ENCODE measurements at regions not wholly inside any gene's neighbourhood (a gene's known extent, or its start where the extent isn't known, plus 50 kb on each side); places are given as distances from the start of the nearest gene placed in this dataset.

- H3K27ac Mint-ChIP-seq, result no peak overlapping the region
- H3K4me3 Mint-ChIP-seq, result no peak overlapping the region
- no peaks in the 10 kb centered on the region for H3K36me3 Mint-ChIP-seq
- ATAC-seq, result no peak
- H3K27me3 Mint-ChIP-seq, result peaks cover 7 to 35% of the 10 kb centered on the region in 2 donors
- DNase-seq (ENCODE audit: low spot score), result no peak
- H3K4me1 Mint-ChIP-seq (ENCODE audit: low read depth in 2 of 2), result no peaks in the 10 kb centered on the region
- H3K9me3 Mint-ChIP-seq, result peaks cover 5% of the 10 kb centered on the region
Observed at GRCh38 chr1:208943291-208943690, 640.2 kb upstream of the CAMK1G start.

- no peak overlapping the region for H3K27ac Mint-ChIP-seq
- peaks cover 9 to 37% of the 10 kb centered on the region in 2 donors for H3K27me3 Mint-ChIP-seq
- H3K4me1 Mint-ChIP-seq (ENCODE audit: low read depth in 2 of 2), result no peaks in the 10 kb centered on the region
Observed at GRCh38 chr1:208944981-208945451, 638.5 kb upstream of the CAMK1G start.

DNA sequence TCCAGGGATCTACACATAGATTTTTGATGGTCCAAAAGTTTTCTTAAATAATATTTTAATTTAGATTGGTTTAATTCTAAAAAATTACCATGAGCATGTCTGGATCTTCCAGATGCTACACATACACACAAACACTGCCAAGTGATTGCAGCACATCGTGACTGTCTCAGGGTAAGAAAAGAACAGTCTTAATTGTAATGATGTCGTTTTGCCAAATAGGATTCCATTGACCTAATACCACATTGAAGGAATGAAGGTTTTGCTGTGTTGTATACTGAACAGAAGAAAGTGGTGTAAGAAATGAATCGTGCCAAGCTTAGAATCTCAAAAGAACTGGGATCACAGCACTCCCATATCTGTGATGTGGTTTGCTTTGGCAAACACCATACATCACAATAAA is 633.3 kb upstream of the CAMK1G start:
- no peaks in the 10 kb centered on the region for H3K4me1 Mint-ChIP-seq (ENCODE audit: low read depth in 2 of 2)
- peaks cover 9 to 30% of the 10 kb centered on the region in 2 donors for H3K27me3 Mint-ChIP-seq
- DNase-seq (ENCODE audit: low spot score) (no peak), ATAC-seq (no peak)
- peaks cover 6% of the 10 kb centered on the region for H3K9me3 Mint-ChIP-seq
- H3K36me3 Mint-ChIP-seq, result no peaks in the 10 kb centered on the region
- H3K4me3 Mint-ChIP-seq, result no peak overlapping the region
- H3K27ac Mint-ChIP-seq, result no peak overlapping the region

More at GRCh38 chr1:208944981-208945451, 638.5 kb upstream of the CAMK1G start:
- Mint-ChIP-seq H3K4me3 (no peak overlapping the region), H3K36me3 (no peaks in the 10 kb centered on the region), H3K9me3 (peaks cover 6% of the 10 kb centered on the region)
- ATAC-seq, result no peak
- no peak for DNase-seq (ENCODE audit: low spot score)

GRCh38 chr1:208951026-208951525 is 632.4 kb upstream of the CAMK1G start:
- Mint-ChIP-seq H3K27ac (no peak overlapping the region), H3K9me3 (peaks cover 7% of the 10 kb centered on the region)

DNA sequence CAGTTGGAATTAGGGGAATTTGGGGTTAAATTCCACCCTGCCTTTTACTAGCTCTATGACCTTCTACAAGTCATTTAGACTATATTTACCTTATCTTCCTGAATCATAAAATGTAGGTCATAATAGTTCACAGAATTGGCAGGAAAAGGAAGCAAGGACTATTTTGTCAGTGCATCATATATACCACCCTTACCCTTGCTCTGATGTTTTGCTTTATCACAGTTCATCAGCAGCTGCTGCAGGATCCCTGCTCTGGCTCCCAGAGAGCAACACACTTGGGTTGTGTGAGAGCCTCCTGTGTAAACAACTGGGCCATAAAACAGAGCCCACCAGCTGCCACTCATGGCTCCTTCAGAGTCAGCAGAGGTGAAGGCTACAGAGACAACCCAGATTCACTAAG is 631.6 kb upstream of the CAMK1G start:
- H3K27ac Mint-ChIP-seq, result no peak overlapping the region
- no peak overlapping the region for H3K4me3 Mint-ChIP-seq
- no peaks in the 10 kb centered on the region for H3K36me3 Mint-ChIP-seq
- peaks cover 8 to 21% of the 10 kb centered on the region in 2 donors for H3K27me3 Mint-ChIP-seq
- ATAC-seq (no peak), DNase-seq (ENCODE audit: low spot score) (no peak)
- peaks cover 13% of the 10 kb centered on the region for H3K9me3 Mint-ChIP-seq
- no peaks in the 10 kb centered on the region for H3K4me1 Mint-ChIP-seq (ENCODE audit: low read depth in 2 of 2)

More at GRCh38 chr1:208951026-208951525, 632.4 kb upstream of the CAMK1G start:
- DNase-seq (ENCODE audit: low spot score) (no peak), ATAC-seq (no peak)
- Mint-ChIP-seq H3K4me1 (ENCODE audit: low read depth in 2 of 2) (no peaks in the 10 kb centered on the region), H3K4me3 (no peak overlapping the region), H3K27me3 (peaks cover 9 to 23% of the 10 kb centered on the region in 2 donors), H3K36me3 (no peaks in the 10 kb centered on the region)

- no peak for ATAC-seq
- Mint-ChIP-seq H3K36me3 (no peaks in the 10 kb centered on the region), H3K9me3 (peaks cover 8% of the 10 kb centered on the region), H3K4me1 (ENCODE audit: low read depth in 2 of 2) (no peaks in the 10 kb centered on the region), H3K4me3 (no peak overlapping the region), H3K27me3 (peaks cover 3 to 15% of the 10 kb centered on the region in 2 donors), H3K27ac (no peak overlapping the region)
- no peak for DNase-seq (ENCODE audit: low spot score)
Observed at GRCh38 chr1:208962867-208963266, 620.6 kb upstream of the CAMK1G start.

- Mint-ChIP-seq H3K27ac (no peak overlapping the region), H3K4me1 (ENCODE audit: low read depth in 2 of 2) (peaks cover 0 to 2% of the 10 kb centered on the region in 2 donors), H3K9me3 (peaks cover 8% of the 10 kb centered on the region), H3K36me3 (no peaks in the 10 kb centered on the region), H3K27me3 (peaks cover 6 to 24% of the 10 kb centered on the region in 2 donors), H3K4me3 (no peak overlapping the region)
- DNase-seq (ENCODE audit: low spot score) (no peak), ATAC-seq (no peak)
Observed at GRCh38 chr1:208965351-208965750, 618.2 kb upstream of the CAMK1G start.

DNA sequence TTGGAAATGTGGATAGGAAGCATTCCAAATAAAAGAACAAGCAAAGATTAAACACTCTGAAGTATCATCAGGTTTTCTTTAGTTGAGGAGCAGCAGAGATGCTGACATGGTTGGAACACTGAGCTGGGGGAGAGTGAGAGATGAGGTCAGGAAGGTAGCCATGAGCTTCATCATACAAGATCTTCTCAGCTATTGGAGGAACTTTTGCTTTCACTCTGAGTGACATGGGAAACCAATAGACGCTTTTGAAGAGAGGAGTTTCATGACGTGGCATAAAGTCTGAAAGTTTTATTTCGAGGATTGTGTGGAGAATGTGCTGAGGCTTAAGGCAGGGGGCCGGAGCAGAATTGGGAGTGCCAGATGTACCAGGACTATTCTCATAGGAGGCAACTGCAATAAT is 616.2 kb upstream of the CAMK1G start:
- ATAC-seq, result no peak
- H3K27ac Mint-ChIP-seq, result no peak overlapping the region
- peaks cover 6 to 25% of the 10 kb centered on the region in 2 donors for H3K27me3 Mint-ChIP-seq
- no peak overlapping the region for H3K4me3 Mint-ChIP-seq
- no peak for DNase-seq (ENCODE audit: low spot score)
- peaks cover 0 to 2% of the 10 kb centered on the region in 2 donors for H3K4me1 Mint-ChIP-seq (ENCODE audit: low read depth in 2 of 2)
- peaks cover 4% of the 10 kb centered on the region for H3K9me3 Mint-ChIP-seq
- no peaks in the 10 kb centered on the region for H3K36me3 Mint-ChIP-seq

- Mint-ChIP-seq H3K4me3 (no peak overlapping the region), H3K4me1 (ENCODE audit: low read depth in 2 of 2) (peaks cover 0 to 2% of the 10 kb centered on the region in 2 donors), H3K27me3 (peaks cover 7 to 25% of the 10 kb centered on the region in 2 donors), H3K36me3 (no peaks in the 10 kb centered on the region), H3K9me3 (peaks cover 4% of the 10 kb centered on the region), H3K27ac (no peak overlapping the region)
- no peak for DNase-seq (ENCODE audit: low spot score)
- ATAC-seq, result no peak
Observed at GRCh38 chr1:208974717-208975116, 608.8 kb upstream of the CAMK1G start.

DNA sequence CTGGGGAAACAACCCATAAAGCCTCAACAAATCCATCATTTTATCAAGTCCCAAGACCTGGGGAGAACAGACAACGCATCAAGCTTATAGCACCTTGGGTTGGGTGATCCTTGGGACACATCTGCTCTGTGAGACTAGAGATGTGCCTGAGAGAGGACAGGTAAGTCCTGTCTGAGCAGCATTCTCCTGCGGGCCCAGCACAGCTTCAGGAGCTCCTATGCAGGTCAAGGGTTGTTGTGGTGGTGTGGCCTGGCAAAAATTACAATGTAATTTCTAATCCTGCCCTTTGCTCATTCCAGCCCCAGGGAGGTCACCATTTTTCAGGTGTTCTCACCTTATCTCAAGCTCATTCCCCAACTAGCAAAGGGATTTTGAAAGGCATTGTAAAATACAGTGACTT is 608.1 kb upstream of the CAMK1G start:
- no peak overlapping the region for H3K4me3 Mint-ChIP-seq
- H3K9me3 Mint-ChIP-seq, result no peaks in the 10 kb centered on the region
- H3K27ac Mint-ChIP-seq, result no peak overlapping the region
- H3K27me3 Mint-ChIP-seq, result peaks cover 4 to 18% of the 10 kb centered on the region in 2 donors
- no peaks in the 10 kb centered on the region for H3K36me3 Mint-ChIP-seq
- DNase-seq (ENCODE audit: low spot score) (no peak), ATAC-seq (no peak)
- H3K4me1 Mint-ChIP-seq (ENCODE audit: low read depth in 2 of 2), result no peaks in the 10 kb centered on the region

GRCh38 chr1:208977012-208977411 is 606.5 kb upstream of the CAMK1G start:
- no peaks in the 10 kb centered on the region for H3K9me3 Mint-ChIP-seq
- ATAC-seq, result no peak
- H3K27me3 Mint-ChIP-seq, result peaks cover 7 to 25% of the 10 kb centered on the region in 2 donors
- no peaks in the 10 kb centered on the region for H3K4me1 Mint-ChIP-seq (ENCODE audit: low read depth in 2 of 2)
- no peak overlapping the region for H3K27ac Mint-ChIP-seq
- H3K4me3 Mint-ChIP-seq, result no peak overlapping the region
- H3K36me3 Mint-ChIP-seq, result no peaks in the 10 kb centered on the region
- DNase-seq (ENCODE audit: low spot score), result no peak

- Mint-ChIP-seq H3K27me3 (peaks cover 7 to 25% of the 10 kb centered on the region in 2 donors), H3K4me3 (no peak overlapping the region), H3K4me1 (ENCODE audit: low read depth in 2 of 2) (no peaks in the 10 kb centered on the region), H3K9me3 (no peaks in the 10 kb centered on the region), H3K27ac (no peak overlapping the region), H3K36me3 (no peaks in the 10 kb centered on the region)
- ATAC-seq (no peak), DNase-seq (ENCODE audit: low spot score) (no peak)
Observed at GRCh38 chr1:208977638-208978256, 605.8 kb upstream of the CAMK1G start.

- Mint-ChIP-seq H3K4me1 (ENCODE audit: low read depth in 2 of 2) (no peaks in the 10 kb centered on the region), H3K27ac (no peak overlapping the region), H3K36me3 (no peaks in the 10 kb centered on the region), H3K4me3 (no peak overlapping the region), H3K27me3 (peaks cover 5 to 17% of the 10 kb centered on the region in 2 donors), H3K9me3 (no peaks in the 10 kb centered on the region)
- ATAC-seq (no peak), DNase-seq (ENCODE audit: low spot score) (no peak)
Observed at GRCh38 chr1:208979776-208980175, 603.7 kb upstream of the CAMK1G start.

- no peaks in the 10 kb centered on the region for H3K36me3 Mint-ChIP-seq
- ATAC-seq (no peak), DNase-seq (ENCODE audit: low spot score) (no peak)
- no peak overlapping the region for H3K27ac Mint-ChIP-seq
- H3K27me3 Mint-ChIP-seq, result peaks cover 5 to 17% of the 10 kb centered on the region in 2 donors
- H3K4me3 Mint-ChIP-seq, result no peak overlapping the region
- H3K4me1 Mint-ChIP-seq (ENCODE audit: low read depth in 2 of 2), result no peaks in the 10 kb centered on the region
- H3K9me3 Mint-ChIP-seq, result no peaks in the 10 kb centered on the region
Observed at GRCh38 chr1:208980605-208981004, 602.9 kb upstream of the CAMK1G start.

Measured in natural killer cell treated with Interleukin-12 subunit alpha and Interleukin-12 subunit beta and Interleukin-15 and Interleukin-18, amount 100 ng/mL, for 72 hours (primary cell).